ENCODE measurements at regions not wholly inside any gene's neighbourhood (a gene's known extent, or its start where the extent isn't known, plus 50 kb on each side); places are given as distances from the start of the nearest gene placed in this dataset.

DNA sequence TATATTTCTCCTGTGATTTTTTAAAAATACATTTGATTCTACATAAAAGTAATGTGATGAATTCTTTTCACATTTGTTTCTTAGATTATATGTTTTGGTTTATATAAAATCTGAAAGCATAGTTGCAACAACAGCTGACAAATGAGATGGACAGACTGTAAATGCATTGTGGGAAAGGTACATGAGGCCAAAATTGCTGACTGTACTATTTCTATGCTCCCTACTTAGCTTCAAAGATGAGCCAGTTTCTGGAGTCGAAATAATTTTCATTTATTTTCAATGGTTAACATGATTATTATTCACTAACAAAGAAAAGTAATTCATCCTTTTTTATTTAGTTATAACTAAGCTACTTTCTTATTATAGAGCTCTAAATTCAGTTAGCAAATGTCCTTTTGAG is 441.3 kb upstream of the CCNG1 start:
- TF ChIP-seq POLR2A (IDR thresholded peaks at IDR 0.05), result no peak
- TF ChIP-seq, protein P1, sequence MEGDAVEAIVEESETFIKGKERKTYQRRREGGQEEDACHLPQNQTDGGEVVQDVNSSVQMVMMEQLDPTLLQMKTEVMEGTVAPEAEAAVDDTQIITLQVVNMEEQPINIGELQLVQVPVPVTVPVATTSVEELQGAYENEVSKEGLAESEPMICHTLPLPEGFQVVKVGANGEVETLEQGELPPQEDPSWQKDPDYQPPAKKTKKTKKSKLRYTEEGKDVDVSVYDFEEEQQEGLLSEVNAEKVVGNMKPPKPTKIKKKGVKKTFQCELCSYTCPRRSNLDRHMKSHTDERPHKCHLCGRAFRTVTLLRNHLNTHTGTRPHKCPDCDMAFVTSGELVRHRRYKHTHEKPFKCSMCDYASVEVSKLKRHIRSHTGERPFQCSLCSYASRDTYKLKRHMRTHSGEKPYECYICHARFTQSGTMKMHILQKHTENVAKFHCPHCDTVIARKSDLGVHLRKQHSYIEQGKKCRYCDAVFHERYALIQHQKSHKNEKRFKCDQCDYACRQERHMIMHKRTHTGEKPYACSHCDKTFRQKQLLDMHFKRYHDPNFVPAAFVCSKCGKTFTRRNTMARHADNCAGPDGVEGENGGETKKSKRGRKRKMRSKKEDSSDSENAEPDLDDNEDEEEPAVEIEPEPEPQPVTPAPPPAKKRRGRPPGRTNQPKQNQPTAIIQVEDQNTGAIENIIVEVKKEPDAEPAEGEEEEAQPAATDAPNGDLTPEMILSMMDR (IDR thresholded peaks at IDR 0.05), result no peak

Data from breast epithelium (tissue), 3 donors.